Choroid plexus epithelial cell (primary cell): ENCODE measurements at regions not wholly inside any gene's neighbourhood (a gene's known extent, or its start where the extent isn't known, plus 50 kb on each side); places are given as distances from the start of the nearest gene placed in this dataset.

Experiments
- DNase-seq: peaks from one replicate; pipeline ENCODE4 v3.0.0-alpha.2; 2010; ENCODE audit warnings: low read depth
- H3K4me3 ChIP-seq: 2 replicates; pipeline ENCODE4 v1.5.1; 2011; ENCODE audit warnings: low read depth, mild to moderate bottlenecking, control low read depth, low read length, moderate library complexity
- TF ChIP-seq, protein P1 (sequence below): conservative IDR thresholded peaks from 2 replicates; pipeline ENCODE4 v1.5.1; 2011; ENCODE audit warnings: low read depth, mild to moderate bottlenecking, control low read depth, inconsistent platforms, low read length, moderate library complexity

DNA sequence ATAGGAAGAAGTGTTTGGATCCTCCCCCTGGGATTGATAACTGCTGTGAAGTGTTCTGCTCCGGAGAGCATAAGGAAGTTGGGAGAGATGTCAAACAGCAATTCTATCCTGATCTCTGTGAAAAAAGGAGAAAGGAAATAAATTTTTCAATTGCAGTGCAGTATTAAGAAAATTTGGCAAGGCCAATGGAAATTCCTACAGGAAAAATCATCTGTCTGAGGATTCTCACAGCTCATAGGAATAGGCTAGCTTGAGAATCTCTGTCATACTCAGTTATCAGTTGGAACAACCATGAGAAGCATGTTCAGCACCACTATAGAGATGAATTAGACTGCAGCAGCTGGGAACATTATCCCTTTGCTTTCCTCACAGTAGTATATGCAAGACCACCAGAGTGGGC, 1238.9 kb upstream of the MIR17HG start:
- TF ChIP-seq, protein P1, sequence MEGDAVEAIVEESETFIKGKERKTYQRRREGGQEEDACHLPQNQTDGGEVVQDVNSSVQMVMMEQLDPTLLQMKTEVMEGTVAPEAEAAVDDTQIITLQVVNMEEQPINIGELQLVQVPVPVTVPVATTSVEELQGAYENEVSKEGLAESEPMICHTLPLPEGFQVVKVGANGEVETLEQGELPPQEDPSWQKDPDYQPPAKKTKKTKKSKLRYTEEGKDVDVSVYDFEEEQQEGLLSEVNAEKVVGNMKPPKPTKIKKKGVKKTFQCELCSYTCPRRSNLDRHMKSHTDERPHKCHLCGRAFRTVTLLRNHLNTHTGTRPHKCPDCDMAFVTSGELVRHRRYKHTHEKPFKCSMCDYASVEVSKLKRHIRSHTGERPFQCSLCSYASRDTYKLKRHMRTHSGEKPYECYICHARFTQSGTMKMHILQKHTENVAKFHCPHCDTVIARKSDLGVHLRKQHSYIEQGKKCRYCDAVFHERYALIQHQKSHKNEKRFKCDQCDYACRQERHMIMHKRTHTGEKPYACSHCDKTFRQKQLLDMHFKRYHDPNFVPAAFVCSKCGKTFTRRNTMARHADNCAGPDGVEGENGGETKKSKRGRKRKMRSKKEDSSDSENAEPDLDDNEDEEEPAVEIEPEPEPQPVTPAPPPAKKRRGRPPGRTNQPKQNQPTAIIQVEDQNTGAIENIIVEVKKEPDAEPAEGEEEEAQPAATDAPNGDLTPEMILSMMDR = no peak
- no peak for DNase-seq
- H3K4me3 ChIP-seq = no peak overlapping the region

DNA sequence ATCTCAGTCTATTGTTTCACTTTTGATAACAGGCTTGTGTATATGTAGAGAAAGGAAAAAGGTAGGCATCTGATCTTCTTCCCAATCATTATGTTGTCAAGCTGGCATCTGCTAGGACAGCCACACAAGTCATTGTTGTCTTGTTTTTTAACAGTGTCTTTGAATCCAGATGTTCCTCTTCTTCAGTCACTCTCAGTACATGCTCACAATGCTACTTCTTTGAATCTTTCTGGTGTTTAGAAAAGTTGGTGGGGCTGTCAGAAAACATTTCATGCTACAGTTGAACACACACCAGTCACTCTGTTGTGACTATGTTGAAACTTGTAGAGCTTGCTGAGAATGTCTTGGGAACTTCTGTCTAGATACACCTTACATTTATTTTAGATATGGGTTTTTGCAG, 1231.4 kb upstream of the MIR17HG start:
- TF ChIP-seq, protein P1 = no peak
- no peak for DNase-seq
- no peak overlapping the region for H3K4me3 ChIP-seq

- H3K4me3 ChIP-seq = no peak overlapping the region
- TF ChIP-seq, protein P1 = no peak
- DNase-seq = no peak
Measured at GRCh38 chr13:90118467-90119071, 1228.9 kb upstream of the MIR17HG start.

- TF ChIP-seq, protein P1 = no peak
- no peak overlapping the region for H3K4me3 ChIP-seq
- DNase-seq = no peak
Measured at GRCh38 chr13:90120026-90120425, 1227.5 kb upstream of the MIR17HG start.

DNA sequence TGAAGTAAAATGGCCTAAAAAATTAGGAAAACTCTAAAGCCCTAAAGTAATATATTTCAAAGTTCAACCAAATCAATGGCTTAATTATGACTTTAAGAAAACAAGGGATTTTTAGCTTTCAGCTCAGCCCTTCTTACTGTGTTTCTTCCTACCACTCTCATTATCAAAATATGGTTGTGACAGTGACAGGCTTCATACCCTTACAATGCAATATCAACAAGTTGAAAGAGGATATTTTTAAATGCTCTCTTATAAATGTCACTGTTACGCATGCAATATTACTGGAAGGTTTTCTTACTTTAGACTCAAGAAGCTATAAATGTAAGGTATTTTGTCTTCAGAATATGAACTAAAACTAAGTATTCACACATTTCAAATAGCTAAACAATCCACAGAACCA, 1225.7 kb upstream of the MIR17HG start:
- no peak overlapping the region for H3K4me3 ChIP-seq
- DNase-seq = no peak
- TF ChIP-seq, protein P1 = no peak

DNA sequence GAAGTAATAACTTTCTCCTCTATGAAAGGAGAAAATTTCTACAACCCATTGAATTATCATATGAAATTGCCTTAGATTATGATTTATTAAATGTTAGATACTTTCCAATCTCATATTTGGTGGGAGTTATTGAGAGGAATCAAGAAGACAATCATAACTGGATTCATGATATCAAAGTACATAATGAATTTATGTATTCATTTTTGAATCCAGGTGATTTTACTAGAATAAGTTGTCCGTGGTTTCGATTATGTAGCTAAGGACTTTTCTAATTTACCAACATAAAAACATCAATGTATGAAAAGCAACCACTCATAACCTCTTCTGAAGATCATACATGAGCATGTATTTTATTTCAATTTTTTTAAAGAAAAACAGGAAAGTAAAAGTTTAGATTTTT, 1225.0 kb upstream of the MIR17HG start:
- no peak overlapping the region for H3K4me3 ChIP-seq
- TF ChIP-seq, protein P1 = no peak
- no peak for DNase-seq

DNA sequence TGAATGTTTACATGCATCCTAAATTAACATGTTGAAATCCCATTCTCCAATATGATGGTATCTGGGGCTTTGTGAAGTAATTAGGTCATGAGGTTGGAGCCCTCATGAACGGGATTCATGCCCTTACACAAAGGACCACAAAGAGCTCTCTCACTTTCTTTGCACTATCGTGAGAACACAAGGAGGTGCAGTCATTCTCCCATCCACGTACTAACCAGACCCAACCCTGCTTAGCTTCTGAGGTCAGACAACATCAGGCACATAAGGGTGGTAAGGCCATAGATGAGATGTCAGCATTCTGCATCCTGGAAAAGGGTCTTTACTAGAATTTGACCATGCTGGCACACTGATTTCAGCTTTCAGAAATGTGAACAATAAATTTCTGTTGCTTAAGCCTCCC, 1211.9 kb upstream of the MIR17HG start:
- TF ChIP-seq, protein P1 = no peak
- DNase-seq = no peak
- no peak overlapping the region for H3K4me3 ChIP-seq
